IMR-90 (cell line): ENCODE measurements at regions not wholly inside any gene's neighbourhood (a gene's known extent, or its start where the extent isn't known, plus 50 kb on each side); places are given as distances from the start of the nearest gene placed in this dataset.

Source experiments
- ATAC-seq: fragments of 200-7000 bp; cut with Tn5 transposase; 2 replicates; pipeline ENCODE4 v1.9.1; 2020; ENCODE audit warnings: low read depth, mild to moderate bottlenecking, moderate library complexity
- BruUV-seq: library from RNA; stranded (reverse); fragments of 400-500 nt; replicated peaks from 2 replicates; lab custom pipeline; 2021; lab: Mats Ljungman, UMichigan
- CTCF ChIA-PET: fragments of 300-600 bp; formaldehyde crosslinking; extraction: SDS; loops from one replicate; lab custom pipeline; 2021; ENCODE audit warnings: antibody characterized with exemption; lab: Yijun Ruan, JAX
- POLR2A ChIA-PET: fragments of 300-600 bp; sonication (Branson Sonifier 250); formaldehyde crosslinking; loops from one replicate; lab custom pipeline; 2022; ENCODE audit warnings: antibody characterized with exemption; ENCODE audit not compliant: unreplicated experiment; lab: Charles Lee
- DNase-seq: peaks from one replicate; pipeline ENCODE4 v3.0.0; 2013
- H2AFZ ChIP-seq: replicated peaks from 2 replicates; pipeline ENCODE3; 2013; ENCODE audit warnings: low read length, mild to moderate bottlenecking; ENCODE audit not compliant: poor library complexity
- H2AK5ac ChIP-seq: 2 replicates; pipeline ENCODE4 v1.6.1; 2013; ENCODE audit warnings: low read depth, low read length, inconsistent platforms
- H2AK9ac ChIP-seq: replicated peaks from 2 replicates; pipeline ENCODE3; 2013; ENCODE audit warnings: mild to moderate bottlenecking, low read depth, low read length, moderate library complexity; ENCODE audit not compliant: poor library complexity
- H2BK120ac ChIP-seq: 2 replicates; pipeline ENCODE4 v1.6.1; 2013; ENCODE audit warnings: low read depth, low read length, inconsistent platforms
- H2BK15ac ChIP-seq: 3 replicates; pipeline ENCODE4 v1.6.1; 2013; ENCODE audit warnings: low read depth, low read length, inconsistent platforms
- H2BK20ac ChIP-seq: 2 replicates; pipeline ENCODE4 v1.6.1; 2013; ENCODE audit warnings: low read depth, mild to moderate bottlenecking, inconsistent platforms, low read length, moderate library complexity
- H2BK5ac ChIP-seq: 2 replicates; pipeline ENCODE4 v1.6.1; 2013; ENCODE audit warnings: mild to moderate bottlenecking, low read depth, low read length, inconsistent platforms; ENCODE audit not compliant: poor library complexity, severe bottlenecking
- H3K14ac ChIP-seq: replicated peaks from 2 replicates; pipeline ENCODE4 v1.6.1; 2013; ENCODE audit warnings: low read depth, low read length, inconsistent platforms
- H3K18ac ChIP-seq: 2 replicates; pipeline ENCODE4 v1.6.1; 2013; ENCODE audit warnings: low read depth, low read length, control low read depth
- H3K23ac ChIP-seq: 2 replicates; pipeline ENCODE4 v1.6.1; 2013; ENCODE audit warnings: low read depth, low read length, inconsistent platforms
- H3K27ac ChIP-seq: 2 replicates; pipeline ENCODE4 v1.5.1; 2013; ENCODE audit warnings: mild to moderate bottlenecking, control low read depth, low read length; ENCODE audit not compliant: insufficient read depth
- H3K27me3 ChIP-seq: 2 replicates; pipeline ENCODE4 v1.6.1; 2013; ENCODE audit warnings: low read length; ENCODE audit not compliant: control insufficient read depth, insufficient read depth
- H3K36me3 ChIP-seq: 2 replicates; pipeline ENCODE4 v1.6.1; 2013; ENCODE audit warnings: low read length, mixed read lengths; ENCODE audit not compliant: control insufficient read depth, insufficient read depth
- H3K4ac ChIP-seq: 2 replicates; pipeline ENCODE4 v1.6.1; 2013; ENCODE audit warnings: low read depth, low read length, inconsistent platforms
- H3K4me1 ChIP-seq: 2 replicates; pipeline ENCODE4 v1.6.1; 2013; ENCODE audit warnings: low read length, mixed read lengths; ENCODE audit not compliant: control insufficient read depth, insufficient read depth
- H3K4me2 ChIP-seq: 2 replicates; pipeline ENCODE4 v1.6.1; 2013; ENCODE audit warnings: low read depth, mild to moderate bottlenecking, control low read depth, low read length, moderate library complexity
- H3K4me3 ChIP-seq: 2 replicates; pipeline ENCODE4 v1.5.1; 2013; ENCODE audit warnings: low read depth, mild to moderate bottlenecking, control low read depth, low read length, moderate library complexity; ENCODE audit not compliant: insufficient read depth
- H3K56ac ChIP-seq: 2 replicates; pipeline ENCODE4 v1.6.1; 2013; ENCODE audit warnings: low read length, inconsistent platforms; ENCODE audit not compliant: insufficient read depth; ENCODE audit errors: extremely low read depth
- H3K79me1 ChIP-seq, 2 experiments: 2 replicates each; pipeline ENCODE4 v1.6.1; 2013; ENCODE audit warnings: low read length in 2 of 2, inconsistent platforms in 1 of 2, low read depth in 1 of 2
- H3K9ac ChIP-seq: 2 replicates; pipeline ENCODE4 v1.6.1; 2013; ENCODE audit warnings: low read depth, low read length, control low read depth
- H3K9me1 ChIP-seq: 2 replicates; pipeline ENCODE4 v1.6.1; 2013; ENCODE audit warnings: low read length, inconsistent platforms; ENCODE audit not compliant: insufficient read depth
- H3K9me3 ChIP-seq: 2 replicates; pipeline ENCODE4 v1.6.1; 2013; ENCODE audit warnings: low read length; ENCODE audit not compliant: control insufficient read depth, insufficient read depth
- H4K20me1 ChIP-seq: 2 replicates; pipeline ENCODE4 v1.6.1; 2013; ENCODE audit warnings: low read length, inconsistent platforms; ENCODE audit not compliant: insufficient read depth
- H4K5ac ChIP-seq: 2 replicates; pipeline ENCODE4 v1.6.1; 2013; ENCODE audit warnings: mild to moderate bottlenecking, low read depth, low read length, control low read depth
- H4K8ac ChIP-seq, 2 experiments: 2 replicates each; pipeline ENCODE4 v1.6.1; 2013; ENCODE audit warnings: low read depth in 2 of 2, low read length in 2 of 2, control low read depth in 1 of 2, inconsistent platforms in 1 of 2
- H4K91ac ChIP-seq: 2 replicates; pipeline ENCODE4 v1.6.1; 2013; ENCODE audit warnings: low read depth, low read length, inconsistent platforms; ENCODE audit not compliant: insufficient read depth
- BHLHE40 ChIP-seq: fragments of 150-350 bp; IDR thresholded peaks from 2 replicates; pipeline ENCODE4 v1.6.1; 2016; ENCODE audit warnings: mild to moderate bottlenecking, low read depth, low read length
- CEBPB ChIP-seq: IDR thresholded peaks from 2 replicates; pipeline ENCODE4 v1.6.1; 2012; ENCODE audit warnings: low read depth, low read length, improper control_type of control experiment
- MAZ ChIP-seq: IDR thresholded peaks from 2 replicates; pipeline ENCODE4 v1.6.1; 2012; ENCODE audit warnings: low read depth, mild to moderate bottlenecking, low read length, improper control_type of control experiment, moderate library complexity, borderline replicate concordance
- MXI1 ChIP-seq: IDR thresholded peaks from 2 replicates; pipeline ENCODE4 v1.6.1; 2012; ENCODE audit warnings: low read depth, mild to moderate bottlenecking, low read length, moderate library complexity, borderline replicate concordance
- RAD21 ChIP-seq: IDR thresholded peaks from 2 replicates; pipeline ENCODE4 v1.6.1; 2012; ENCODE audit warnings: low read length, improper control_type of control experiment
- RFX5 ChIP-seq: IDR thresholded peaks from 2 replicates; pipeline ENCODE4 v1.8.0; 2012; ENCODE audit warnings: low read depth, mild to moderate bottlenecking, low read length, moderate library complexity
- SMC3 ChIP-seq: fragments of 150-350 bp; IDR thresholded peaks from 2 replicates; pipeline ENCODE4 v1.6.1; 2016; ENCODE audit warnings: low read depth, mild to moderate bottlenecking, antibody characterized with exemption, low read length, moderate library complexity
- whole genome bisulfite sequencing, 2 experiments: methylation state at CpG; one replicate each; pipeline versions ENCODE4 v1.1.5 to v1.1.7; 2013; ENCODE audit warnings: missing lambda C conversion rate in 2 of 2; ENCODE audit not compliant: insufficient read length in 1 of 2; ENCODE audit errors: extremely low coverage in 2 of 2; 5-methylcytosine and 5-hydroxymethylcytosine counted together
- dilution Hi-C: fragments of 300-500 bp; cut with HindIII; formaldehyde crosslinking; loops from one replicate; pipeline ENCODE4 v1.14.3; 2018; ENCODE audit warnings: low sequenced_read_pairs; ENCODE audit not compliant: unreplicated experiment
- in situ Hi-C: fragments of 300-500 bp; cut with MboI; formaldehyde crosslinking; loops from 3 replicates; pipeline ENCODE4 v1.14.3; 2019; ENCODE audit warnings: low sequenced_read_pairs, inconsistent platforms, mixed read lengths
- intact Hi-C: fragments of 100-400 bp; cut with micrococcal nuclease; formaldehyde crosslinking; loops from 2 replicates; pipeline ENCODE4 v1.10.0; 2022
- TF ChIP-seq, protein P1 (sequence below): conservative IDR thresholded peaks from 2 replicates; pipeline ENCODE4 v1.5.1; 2012; ENCODE audit warnings: mild to moderate bottlenecking, low read depth, low read length, improper control_type of control experiment
- TF ChIP-seq, protein P2 (sequence below): fragments of 150-350 bp; IDR thresholded peaks from 2 replicates; pipeline ENCODE4 v1.6.1; 2017; ENCODE audit warnings: mild to moderate bottlenecking, antibody characterized with exemption, low read length, low read depth
- TF ChIP-seq, protein P3 (sequence below): fragments of 150-350 bp; IDR thresholded peaks from 2 replicates; pipeline ENCODE4 v1.6.1; 2016; ENCODE audit warnings: low read depth, mild to moderate bottlenecking, low read length, moderate library complexity, borderline replicate concordance

DNA sequence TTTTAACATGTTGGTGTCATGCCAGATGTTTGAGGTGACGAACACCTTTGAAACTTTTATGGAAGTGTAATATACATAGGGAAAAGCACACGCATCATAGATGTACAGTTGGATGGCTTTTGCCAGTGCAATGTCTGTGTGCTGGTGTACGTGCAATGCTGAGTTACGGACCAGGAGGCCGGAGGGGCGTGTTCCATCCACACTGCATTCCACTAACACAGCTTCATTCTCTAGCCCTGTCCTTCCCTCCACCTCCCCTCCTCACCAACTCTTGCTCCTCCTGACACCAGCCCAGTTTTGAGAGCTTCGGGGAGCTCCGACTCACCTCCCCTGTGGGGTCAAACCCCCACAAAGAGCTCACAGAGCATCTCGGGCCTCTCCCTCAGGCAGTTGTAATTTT, 358.8 kb downstream of the C16orf95 start:
- POLR2A ChIA-PET: no interaction called here
- dilution Hi-C loops (no loop called here), in situ Hi-C loops (no loop called here), intact Hi-C loops (no loop called here)
- Histone ChIP-seq H3K4me3 (no peak overlapping the region), H3K14ac (no peak overlapping the region), H3K18ac (no peak overlapping the region), H3K23ac (no peak overlapping the region), H2AK9ac (no peak overlapping the region), H3K27me3 (peaks cover 6% of the 10 kb centered on the region; the same call in 1 of the 2 replicates), H2BK20ac (no peak overlapping the region), H4K20me1 (no peaks in the 10 kb centered on the region), H3K79me1 (no peaks in the 10 kb centered on the region), H3K56ac (no peak overlapping the region), H2AFZ (no peak overlapping the region), H2BK5ac (no peak overlapping the region), H3K4me1 (peaks cover 10% of the 10 kb centered on the region), H4K91ac (no peak overlapping the region), H4K5ac (no peak overlapping the region), H2BK15ac (0 out of 3 replicates have a peak overlapping the region, but pooled peaks have one; percentile 51), H3K36me3 (no peaks in the 10 kb centered on the region), H3K4me2 (no peak overlapping the region), H2AK5ac (peak overlapping the region; percentile 33), H4K8ac (no peak overlapping the region), H2BK120ac (no peak overlapping the region), H3K4ac (no peak overlapping the region), H3K9ac (no peak overlapping the region), H3K9me1 (peaks cover 8% of the 10 kb centered on the region; the same call in 1 of the 2 replicates), H3K27ac (no peak overlapping the region), H3K9me3 (no peaks in the 10 kb centered on the region)
- no peak for ATAC-seq
- TF ChIP-seq, protein P1, sequence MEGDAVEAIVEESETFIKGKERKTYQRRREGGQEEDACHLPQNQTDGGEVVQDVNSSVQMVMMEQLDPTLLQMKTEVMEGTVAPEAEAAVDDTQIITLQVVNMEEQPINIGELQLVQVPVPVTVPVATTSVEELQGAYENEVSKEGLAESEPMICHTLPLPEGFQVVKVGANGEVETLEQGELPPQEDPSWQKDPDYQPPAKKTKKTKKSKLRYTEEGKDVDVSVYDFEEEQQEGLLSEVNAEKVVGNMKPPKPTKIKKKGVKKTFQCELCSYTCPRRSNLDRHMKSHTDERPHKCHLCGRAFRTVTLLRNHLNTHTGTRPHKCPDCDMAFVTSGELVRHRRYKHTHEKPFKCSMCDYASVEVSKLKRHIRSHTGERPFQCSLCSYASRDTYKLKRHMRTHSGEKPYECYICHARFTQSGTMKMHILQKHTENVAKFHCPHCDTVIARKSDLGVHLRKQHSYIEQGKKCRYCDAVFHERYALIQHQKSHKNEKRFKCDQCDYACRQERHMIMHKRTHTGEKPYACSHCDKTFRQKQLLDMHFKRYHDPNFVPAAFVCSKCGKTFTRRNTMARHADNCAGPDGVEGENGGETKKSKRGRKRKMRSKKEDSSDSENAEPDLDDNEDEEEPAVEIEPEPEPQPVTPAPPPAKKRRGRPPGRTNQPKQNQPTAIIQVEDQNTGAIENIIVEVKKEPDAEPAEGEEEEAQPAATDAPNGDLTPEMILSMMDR: no peak
- TF ChIP-seq MAZ: no peak
- TF ChIP-seq, protein P2, sequence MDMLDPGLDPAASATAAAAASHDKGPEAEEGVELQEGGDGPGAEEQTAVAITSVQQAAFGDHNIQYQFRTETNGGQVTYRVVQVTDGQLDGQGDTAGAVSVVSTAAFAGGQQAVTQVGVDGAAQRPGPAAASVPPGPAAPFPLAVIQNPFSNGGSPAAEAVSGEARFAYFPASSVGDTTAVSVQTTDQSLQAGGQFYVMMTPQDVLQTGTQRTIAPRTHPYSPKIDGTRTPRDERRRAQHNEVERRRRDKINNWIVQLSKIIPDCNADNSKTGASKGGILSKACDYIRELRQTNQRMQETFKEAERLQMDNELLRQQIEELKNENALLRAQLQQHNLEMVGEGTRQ: no peak
- TF ChIP-seq MXI1: no peak
- no peak for TF ChIP-seq BHLHE40
- no peak for TF ChIP-seq SMC3
- no peak for TF ChIP-seq RAD21
- TF ChIP-seq, protein P3, sequence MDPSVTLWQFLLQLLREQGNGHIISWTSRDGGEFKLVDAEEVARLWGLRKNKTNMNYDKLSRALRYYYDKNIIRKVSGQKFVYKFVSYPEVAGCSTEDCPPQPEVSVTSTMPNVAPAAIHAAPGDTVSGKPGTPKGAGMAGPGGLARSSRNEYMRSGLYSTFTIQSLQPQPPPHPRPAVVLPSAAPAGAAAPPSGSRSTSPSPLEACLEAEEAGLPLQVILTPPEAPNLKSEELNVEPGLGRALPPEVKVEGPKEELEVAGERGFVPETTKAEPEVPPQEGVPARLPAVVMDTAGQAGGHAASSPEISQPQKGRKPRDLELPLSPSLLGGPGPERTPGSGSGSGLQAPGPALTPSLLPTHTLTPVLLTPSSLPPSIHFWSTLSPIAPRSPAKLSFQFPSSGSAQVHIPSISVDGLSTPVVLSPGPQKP: no peak
- TF ChIP-seq RFX5: no peak
- no peak for TF ChIP-seq CEBPB
- 95% methylated on average over 4 of the region's 9 CpGs; no CpG with 5 or more reads in 1 of the 2 experiments for WGBS, 2 experiments
- no peak for DNase-seq
- CTCF ChIA-PET: no interaction called here
- no TSS peak for BruUV-seq
